Ovary (tissue), 7 donors: ENCODE measurements at regions not wholly inside any gene's neighbourhood (a gene's known extent, or its start where the extent isn't known, plus 50 kb on each side); places are given as distances from the start of the nearest gene placed in this dataset.

Experiments used
- DNase-seq, 5 donors: peaks; one replicate each; pipeline ENCODE4 v3.0.0-alpha.2; 2019 to 2020
- H3K27ac ChIP-seq, 2 donors: fragments of 200-600 bp; one replicate each; pipeline versions ENCODE4 v1.5.1 to v1.8.0; 2019 to 2022
- H3K27me3 ChIP-seq: fragments of 200-600 bp; one replicate; pipeline ENCODE4 v1.8.0; 2022
- H3K36me3 ChIP-seq: fragments of 200-600 bp; sonication (generic); one replicate; pipeline ENCODE4 v1.5.1; 2019
- H3K4me1 ChIP-seq: one replicate; pipeline ENCODE4 v1.8.1; 2013; ENCODE audit warnings: mild to moderate bottlenecking, moderate library complexity; ENCODE audit not compliant: insufficient read depth
- H3K4me3 ChIP-seq: fragments of 200-600 bp; sonication (generic); one replicate; pipeline ENCODE4 v1.5.1; 2017
- H3K9me3 ChIP-seq, 2 donors: fragments of 200-600 bp in 1 of 2; sonication (generic) in 1 of 2; one replicate each; pipeline versions ENCODE4 v1.5.1 to v1.8.1; 2013 to 2019; ENCODE audit warnings: mild to moderate bottlenecking in 1 of 2, moderate library complexity in 1 of 2
- CTCF ChIP-seq, 3 donors: fragments of 450-650 bp in 2 of 3; fragments of 200-600 bp in 1 of 3; IDR thresholded peaks; one replicate each; pipeline versions ENCODE4 v1.5.1 to v1.8.0; 2016 to 2022; ENCODE audit warnings: antibody characterized with exemption in 3 of 3, mild to moderate bottlenecking in 1 of 3
- EP300 ChIP-seq: sonication (generic); formaldehyde crosslinking; IDR thresholded peaks from one replicate; pipeline ENCODE4 v1.6.1; 2017; ENCODE audit warnings: antibody characterized with exemption
- POLR2A ChIP-seq: fragments of 450-650 bp; IDR thresholded peaks from one replicate; pipeline ENCODE4 v1.6.1; 2017; ENCODE audit warnings: antibody characterized with exemption, mild to moderate bottlenecking, moderate library complexity
- WGBS, 3 donors: extraction: QIAGEN DNeasy Blood & Tissue Kit in 1 of 3; methylation state at CpG; one replicate each; pipeline versions ENCODE4 v1.1.5 to v1.1.7; 2013 to 2017; 5-methylcytosine and 5-hydroxymethylcytosine counted together
- intact Hi-C, 4 donors: fragments of 100-400 bp; cut with DNase I; formaldehyde crosslinking; loops; one replicate each; pipeline versions ENCODE4 v1.11.0 to v1.15.1; 2022 to 2023
- donor health status: DM: no; HTN: no; CAD: no; lungs with moderate emphysema.
- donor health status: DM: no; HTN: no; CAD: no.
- donor health status: Bipolar disorder and iron deficiency.
- donor health status: DM: no; HTN: no; CAD: no.
- donor health status: DM: yes; HTN: yes; CAD: no.

- WGBS, 3 donors, result 93 to 100% (median 97%) methylated on average over 2 of the region's 2 CpGs
- H3K9me3 ChIP-seq, result no peaks in the 10 kb centered on the region
- TF ChIP-seq CTCF (IDR thresholded peaks at IDR 0.05), result no peak
- TF ChIP-seq POLR2A, result no peak
- no peaks in the 10 kb centered on the region for H3K36me3 ChIP-seq
- no peak for DNase-seq
- H3K27ac ChIP-seq, result peak overlapping the region; percentile 9 to 70
- H3K27me3 ChIP-seq, result no peaks in the 10 kb centered on the region
- intact Hi-C loops, result no loop called here
- peaks cover 22% of the 10 kb centered on the region for H3K4me1 ChIP-seq
- no peak overlapping the region for H3K4me3 ChIP-seq
These were observed 68.3 kb upstream of the SERP2 start for GRCh38 chr13:44305286-44305685.

GRCh38 chr13:44305917-44306370, 67.7 kb upstream of the SERP2 start:
- 35 to 44% (median 36%) methylated on average over 4 of the region's 4 CpGs for WGBS, 3 donors
- Histone ChIP-seq H3K4me1 (peaks cover 19% of the 10 kb centered on the region), H3K4me3 (no peak overlapping the region), H3K27me3 (no peaks in the 10 kb centered on the region), H3K36me3 (no peaks in the 10 kb centered on the region), H3K27ac (peak overlapping the region in 1 of 2 donors; percentile 70), H3K9me3 (no peaks in the 10 kb centered on the region)
- intact Hi-C loops, result no loop called here
- TF ChIP-seq CTCF (IDR thresholded peaks at IDR 0.05), result no peak
- no peak for TF ChIP-seq POLR2A
- TF ChIP-seq EP300, result no peak
- no peak for DNase-seq

- intact Hi-C loops, result no loop called here
- Histone ChIP-seq H3K27me3 (no peaks in the 10 kb centered on the region), H3K4me1 (peaks cover 17% of the 10 kb centered on the region), H3K27ac (peak overlapping the region; percentile 70 to 86), H3K9me3 (no peaks in the 10 kb centered on the region), H3K36me3 (no peaks in the 10 kb centered on the region), H3K4me3 (no peak overlapping the region)
- DNase-seq, result peak; percentile 75 to 83 (median 81)
- TF ChIP-seq POLR2A, result no peak
- no peak for TF ChIP-seq EP300
- no peak for TF ChIP-seq CTCF (IDR thresholded peaks at IDR 0.05)
- WGBS, 3 donors, result 22 to 30% (median 23%) methylated on average over 14 of the region's 14 CpGs
These were observed 67.0 kb upstream of the SERP2 start for GRCh38 chr13:44306371-44307192.

GRCh38 chr13:44307255-44307654, 66.4 kb upstream of the SERP2 start:
- H3K27ac ChIP-seq, result peak overlapping the region in 1 of 2 donors; percentile 2
- intact Hi-C loops, result no loop called here
- no peaks in the 10 kb centered on the region for H3K9me3 ChIP-seq
- H3K27me3 ChIP-seq, result no peaks in the 10 kb centered on the region
- 58 to 64% (median 63%) methylated on average over 4 of the region's 4 CpGs for WGBS, 3 donors
- peaks cover 16% of the 10 kb centered on the region for H3K4me1 ChIP-seq
- H3K36me3 ChIP-seq, result no peaks in the 10 kb centered on the region
- TF ChIP-seq CTCF (IDR thresholded peaks at IDR 0.05), result no peak
- TF ChIP-seq POLR2A, result no peak
- no peak for TF ChIP-seq EP300
- no peak for DNase-seq
- no peak overlapping the region for H3K4me3 ChIP-seq
